B cell (primary cell): ENCODE measurements at regions not wholly inside any gene's neighbourhood (a gene's known extent, or its start where the extent isn't known, plus 50 kb on each side); places are given as distances from the start of the nearest gene placed in this dataset.

Experiments used
- ATAC-seq: fragments of 200-7000 bp; cut with Tn5 transposase; one replicate; pipeline ENCODE4 v1.10.0; 2021; ENCODE audit warnings: low read depth, mild to moderate bottlenecking, moderate number of reproducible peaks, moderate library complexity
- CTCF ChIA-PET: fragments of 350-600 bp; sonication (Branson Sonifier 250); formaldehyde crosslinking; loops from one replicate; lab custom pipeline; 2021; ENCODE audit warnings: antibody characterized with exemption, inconsistent platforms; lab: Charles Lee
- POLR2A ChIA-PET: fragments of 350-600 bp; sonication (Branson Sonifier 250); formaldehyde crosslinking; loops from one replicate; lab custom pipeline; 2021; ENCODE audit warnings: antibody characterized with exemption; lab: Charles Lee
- DNase-seq: peaks from one replicate; pipeline ENCODE4 v3.0.0; 2013
- H2AFZ ChIP-seq: 2 replicates; pipeline ENCODE4 v1.6.1; 2012; ENCODE audit warnings: mild to moderate bottlenecking, low read depth, low read length; ENCODE audit not compliant: insufficient read depth, poor library complexity, severe bottlenecking
- H3K27ac ChIP-seq, 2 donors: 1 replicate in 1 of 2; 2 replicates in 1 of 2; pipeline ENCODE4 v1.5.1; 2012 to 2013; ENCODE audit warnings: low read length in 2 of 2, mild to moderate bottlenecking in 2 of 2, moderate library complexity in 1 of 2
- H3K27me3 ChIP-seq, 4 experiments: fragments of 200-600 bp in 1 of 4; sonication (generic) in 1 of 4; replicated peaks in 1 of 4; 1 replicate in 2 of 4; 2 replicates in 2 of 4; pipeline versions ENCODE4 v1.6.1 to v1.7.0; 2013 to 2016; ENCODE audit warnings: low read length in 3 of 4, mild to moderate bottlenecking in 2 of 4, mixed read lengths in 1 of 4, moderate library complexity in 1 of 4; ENCODE audit not compliant: insufficient read depth in 4 of 4, control insufficient read depth in 3 of 4; ENCODE audit errors: control extremely low read depth in 1 of 4
- H3K36me3 ChIP-seq, 2 experiments: replicated peaks in 1 of 2; 1 replicate in 1 of 2; 2 replicates in 1 of 2; pipeline versions ENCODE4 v1.6.1 to v1.7.1; 2013; ENCODE audit warnings: low read length in 1 of 2; ENCODE audit not compliant: insufficient read depth in 2 of 2, control insufficient read depth in 1 of 2; ENCODE audit errors: control extremely low read depth in 1 of 2, extremely low read depth in 1 of 2
- H3K4me1 ChIP-seq, 2 donors: fragments of 200-600 bp in 1 of 2; sonication (generic) in 1 of 2; 1 replicate in 1 of 2; 2 replicates in 1 of 2; pipeline versions ENCODE4 v1.5.1 to v1.6.1; 2013 to 2017; ENCODE audit warnings: low read length in 2 of 2; ENCODE audit not compliant: control insufficient read depth in 2 of 2, insufficient read depth in 2 of 2
- H3K4me2 ChIP-seq: replicated peaks from 2 replicates; pipeline ENCODE3; 2012; ENCODE audit warnings: mild to moderate bottlenecking, low read depth, low read length; ENCODE audit not compliant: poor library complexity, severe bottlenecking
- H3K4me3 ChIP-seq, 5 experiments: fragments of 200-600 bp in 1 of 5; sonication (generic) in 1 of 5; 1 replicate in 3 of 5; 2 replicates in 2 of 5; pipeline versions ENCODE4 v1.5.1 to v1.7.0; 2011 to 2016; ENCODE audit warnings: low read length in 4 of 5, mild to moderate bottlenecking in 4 of 5, low read depth in 2 of 5, control low read depth in 1 of 5, moderate library complexity in 1 of 5; ENCODE audit not compliant: insufficient read depth in 1 of 5; ENCODE audit errors: control extremely low read depth in 1 of 5, extremely low read depth in 1 of 5
- H3K79me2 ChIP-seq: fragments of 200-600 bp; sonication (generic); one replicate; pipeline ENCODE4 v1.6.0; 2016; ENCODE audit warnings: low read length; ENCODE audit not compliant: control insufficient read depth, insufficient read depth
- H3K9ac ChIP-seq: fragments of 200-600 bp; sonication (generic); 2 replicates; pipeline ENCODE4 v1.6.1; 2017; ENCODE audit warnings: mild to moderate bottlenecking, low read length, moderate library complexity
- H3K9me3 ChIP-seq, 3 donors: one replicate each; pipeline versions ENCODE4 v1.6.1 to v1.7.1; 2013; ENCODE audit warnings: low read length in 2 of 3; ENCODE audit not compliant: control insufficient read depth in 2 of 3, insufficient read depth in 1 of 3; ENCODE audit errors: control extremely low read depth in 1 of 3
- H4K20me1 ChIP-seq: 2 replicates; pipeline ENCODE4 v1.6.0; 2012; ENCODE audit warnings: mild to moderate bottlenecking, low read length; ENCODE audit not compliant: insufficient read depth, control insufficient read depth, poor library complexity, severe bottlenecking
- H3K27ac Mint-ChIP-seq: one replicate; pipeline ENCODE4 v1.8.0; 2021; ENCODE audit warnings: mixed read lengths
- H3K27me3 Mint-ChIP-seq: one replicate; pipeline ENCODE4 v1.8.0; 2021; ENCODE audit warnings: mixed read lengths
- H3K4me1 Mint-ChIP-seq: one replicate; pipeline ENCODE4 v1.8.0; 2021; ENCODE audit warnings: mixed read lengths
- H3K4me3 Mint-ChIP-seq: one replicate; pipeline ENCODE4 v1.8.0; 2021; ENCODE audit warnings: mixed read lengths
- H3K9me3 Mint-ChIP-seq: one replicate; pipeline ENCODE4 v1.8.0; 2022; ENCODE audit warnings: mixed read lengths; ENCODE audit not compliant: insufficient read depth
- CTCF ChIP-seq: fragments of 200-600 bp; IDR thresholded peaks from one replicate; pipeline ENCODE4 v1.8.0; 2022; ENCODE audit warnings: antibody characterized with exemption, mild to moderate bottlenecking
- EZH2 ChIP-seq: IDR thresholded peaks from 2 replicates; pipeline ENCODE4 v1.6.1; 2012; ENCODE audit warnings: borderline replicate concordance, low read depth, mild to moderate bottlenecking, moderate library complexity, low read length; ENCODE audit not compliant: insufficient read depth, poor library complexity, severe bottlenecking
- WGBS: methylation state at CpG from one replicate; pipeline ENCODE4 v1.1.5; 2013; ENCODE audit warnings: missing lambda C conversion rate; ENCODE audit not compliant: insufficient coverage; 5-methylcytosine and 5-hydroxymethylcytosine counted together
- intact Hi-C: fragments of 100-400 bp; cut with micrococcal nuclease; formaldehyde crosslinking; loops from one replicate; pipeline ENCODE4 v1.10.0; 2022

- Histone ChIP-seq H3K27ac (no peak overlapping the region), H3K27me3 (no peaks in the 10 kb centered on the region), H3K9me3 (no peaks in the 10 kb centered on the region), H4K20me1 (no peaks in the 10 kb centered on the region), H3K79me2 (no peaks in the 10 kb centered on the region), H3K9ac (no peak overlapping the region), H3K4me3 (no peak overlapping the region), H3K36me3 (no peaks in the 10 kb centered on the region), H3K4me2 (no peak overlapping the region), H3K4me1 (no peaks in the 10 kb centered on the region), H2AFZ (no peak overlapping the region)
- no peak overlapping the region for H3K4me3 Mint-ChIP-seq
- ChIA-PET CTCF (no interaction called here), POLR2A (no interaction called here)
- intact Hi-C loops: no loop called here
- H3K27me3 Mint-ChIP-seq: no peaks in the 10 kb centered on the region
- H3K4me1 Mint-ChIP-seq: no peaks in the 10 kb centered on the region
- no peaks in the 10 kb centered on the region for H3K9me3 Mint-ChIP-seq
- TF ChIP-seq CTCF (no peak), EZH2 (no peak)
- no CpG with 5 or more reads among the region's 3 CpGs for WGBS
- no peak for DNase-seq
- H3K27ac Mint-ChIP-seq: no peak overlapping the region
- no peak for ATAC-seq
These were observed 1627.5 kb upstream of the TENM3 start for GRCh38 chr4:180615746-180616145.

DNA sequence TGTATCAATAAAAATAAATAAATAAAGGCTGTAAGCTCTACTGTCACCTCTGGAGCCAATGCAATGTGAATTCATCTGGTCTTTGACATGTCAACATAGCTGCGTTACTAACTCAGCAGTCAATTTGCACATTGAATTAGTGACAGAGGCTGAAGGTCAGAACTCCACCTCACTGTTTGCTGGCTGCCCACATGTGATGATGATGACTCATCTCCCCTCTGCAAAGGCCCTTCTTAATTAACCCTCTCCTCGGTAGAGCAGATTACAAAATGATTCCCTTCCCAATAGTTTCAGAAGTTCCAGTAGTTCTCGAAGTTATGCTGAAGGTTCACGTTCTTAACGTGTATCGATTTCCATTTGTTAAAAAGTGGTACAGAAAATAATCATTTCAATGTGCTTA lies 1626.0 kb upstream of the TENM3 start:
- intact Hi-C loops: no loop called here
- CTCF ChIA-PET: no interaction called here
- POLR2A ChIA-PET: no interaction called here

More for the DNA sequence above, 1626.0 kb upstream of the TENM3 start:
- 84% methylated on average over 3 of the region's 6 CpGs for WGBS
- Histone ChIP-seq H3K9me3 (no peaks in the 10 kb centered on the region), H3K27me3 (no peaks in the 10 kb centered on the region), H3K27ac (no peak overlapping the region), H4K20me1 (no peaks in the 10 kb centered on the region), H3K4me1 (no peaks in the 10 kb centered on the region), H3K79me2 (no peaks in the 10 kb centered on the region), H3K4me2 (no peak overlapping the region), H2AFZ (no peak overlapping the region), H3K9ac (no peak overlapping the region), H3K4me3 (no peak overlapping the region), H3K36me3 (no peaks in the 10 kb centered on the region)
- no peak for TF ChIP-seq CTCF
- TF ChIP-seq EZH2: no peak
- H3K4me3 Mint-ChIP-seq: no peak overlapping the region
- no peak overlapping the region for H3K27ac Mint-ChIP-seq
- H3K4me1 Mint-ChIP-seq: no peaks in the 10 kb centered on the region
- H3K27me3 Mint-ChIP-seq: no peaks in the 10 kb centered on the region
- peaks cover 3% of the 10 kb centered on the region for H3K9me3 Mint-ChIP-seq
- DNase-seq (no peak), ATAC-seq (no peak)
